ENCODE measurements at regions not wholly inside any gene's neighbourhood (a gene's known extent, or its start where the extent isn't known, plus 50 kb on each side); places are given as distances from the start of the nearest gene placed in this dataset.

DNA sequence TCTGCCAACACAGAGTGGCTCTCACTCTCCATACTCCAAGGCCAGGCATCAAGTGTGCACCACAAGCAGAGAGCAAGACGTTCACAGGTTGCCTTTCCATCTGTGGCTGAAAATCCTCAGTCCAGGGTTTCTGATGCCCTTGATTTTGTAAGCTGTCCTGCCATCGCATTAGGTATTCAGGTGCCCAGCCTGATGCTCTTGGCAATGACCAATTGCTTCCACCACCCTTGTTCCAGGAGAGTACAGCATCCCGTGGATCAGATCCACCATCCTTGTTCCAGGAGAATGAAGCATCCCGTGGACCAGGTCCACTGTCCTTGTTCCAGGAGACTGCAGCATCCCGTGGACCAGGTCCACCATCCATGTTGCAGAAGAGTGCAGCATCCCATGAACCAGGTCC is 133.4 kb upstream of the GPC1 start:
- no peak for DNase-seq

GRCh38 chr2:240302933-240303595 is 132.4 kb upstream of the GPC1 start:
- Histone ChIP-seq H3K4me1 (ENCODE audit: control insufficient read depth, insufficient read depth, low read length) (no peaks in the 10 kb centered on the region), H3K4me3 (ENCODE audit: low read length) (no peak overlapping the region), H3K27me3 (ENCODE audit: control insufficient read depth, insufficient read depth, low read length) (no peaks in the 10 kb centered on the region), H3K9me3 (ENCODE audit: control insufficient read depth, insufficient read depth, low read length) (no peaks in the 10 kb centered on the region), H3K27ac (ENCODE audit: low read length) (no peak overlapping the region), H3K36me3 (ENCODE audit: control insufficient read depth, insufficient read depth, low read length) (no peaks in the 10 kb centered on the region)
- DNase-seq, result no peak
- no peaks in the 10 kb centered on the region for H3K4me1 Mint-ChIP-seq
- no peak for ATAC-seq
- H3K9me3 Mint-ChIP-seq, result no peaks in the 10 kb centered on the region
- no peaks in the 10 kb centered on the region for H3K36me3 Mint-ChIP-seq
- intact Hi-C loops (cut with micrococcal nuclease), result no loop called here
- no CpG with 5 or more reads among the region's 2 CpGs for WGBS (ENCODE audit: insufficient coverage)
- peaks cover 0 to 10% of the 10 kb centered on the region in 2 donors for H3K27me3 Mint-ChIP-seq (ENCODE audit: low read depth in 2 of 2)
- TF ChIP-seq CTCF (IDR thresholded peaks at IDR 0.05), result no peak
- H3K27ac Mint-ChIP-seq, result no peak overlapping the region
- H3K4me3 Mint-ChIP-seq, result no peak overlapping the region

More for the DNA sequence above, 133.4 kb upstream of the GPC1 start:
- TF ChIP-seq CTCF (IDR thresholded peaks at IDR 0.05), result no peak
- no peak for ATAC-seq
- Histone ChIP-seq H3K36me3 (ENCODE audit: control insufficient read depth, insufficient read depth, low read length) (no peaks in the 10 kb centered on the region), H3K4me1 (ENCODE audit: control insufficient read depth, insufficient read depth, low read length) (no peaks in the 10 kb centered on the region), H3K4me3 (ENCODE audit: low read length) (no peak overlapping the region), H3K9me3 (ENCODE audit: control insufficient read depth, insufficient read depth, low read length) (no peaks in the 10 kb centered on the region), H3K27ac (ENCODE audit: low read length) (no peak overlapping the region), H3K27me3 (ENCODE audit: control insufficient read depth, insufficient read depth, low read length) (no peaks in the 10 kb centered on the region)
- H3K4me3 Mint-ChIP-seq, result no peak overlapping the region
- H3K36me3 Mint-ChIP-seq, result no peaks in the 10 kb centered on the region
- H3K4me1 Mint-ChIP-seq, result no peaks in the 10 kb centered on the region
- H3K27ac Mint-ChIP-seq, result no peak overlapping the region
- intact Hi-C loops (cut with micrococcal nuclease), result no loop called here
- H3K9me3 Mint-ChIP-seq, result no peaks in the 10 kb centered on the region
- 82% methylated on average over 4 of the region's 5 CpGs for WGBS (ENCODE audit: insufficient coverage)
- H3K27me3 Mint-ChIP-seq (ENCODE audit: low read depth in 2 of 2), result peaks cover 0 to 10% of the 10 kb centered on the region in 2 donors

DNA sequence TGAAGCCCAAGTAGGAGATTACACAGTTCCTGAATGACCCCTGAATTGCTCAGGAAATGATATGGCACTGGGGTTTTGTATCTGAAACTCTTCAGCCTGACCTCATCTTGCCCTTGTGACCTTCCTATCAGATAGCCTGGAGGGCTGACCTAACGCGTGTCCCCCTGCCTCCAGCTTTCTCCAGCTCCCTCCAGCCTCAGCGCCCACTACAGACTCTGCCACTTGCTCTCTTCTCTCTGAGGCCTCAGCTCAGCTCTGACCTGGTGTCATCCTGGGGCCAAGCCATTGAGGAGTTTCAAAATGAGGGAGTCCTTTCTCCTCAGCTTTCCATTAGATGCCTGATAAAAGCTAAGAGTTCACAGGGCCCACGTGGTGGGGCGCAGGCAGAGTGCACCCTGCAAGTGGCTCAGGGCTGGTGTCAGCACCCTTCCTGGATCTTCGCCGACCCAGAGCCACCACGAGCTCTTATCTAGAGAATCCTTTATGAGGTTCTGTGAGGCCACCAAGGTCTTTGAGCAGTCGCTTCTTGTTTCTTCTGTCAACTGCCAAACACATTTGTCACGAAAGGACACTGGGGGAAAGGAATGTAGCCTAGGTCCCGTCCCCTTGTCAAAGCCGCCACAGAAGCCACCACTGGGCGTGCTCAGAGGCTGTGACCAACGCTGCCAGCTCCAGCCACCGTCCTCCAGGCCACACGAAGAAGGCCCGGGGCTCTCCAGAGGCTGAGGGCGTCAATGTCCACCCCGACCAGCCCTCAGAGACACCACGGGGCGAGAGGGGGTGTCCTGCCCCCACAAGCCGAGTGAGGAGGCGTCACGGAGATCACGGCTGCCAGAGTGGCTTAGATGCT is 131.3 kb upstream of the GPC1 start:
- intact Hi-C loops (cut with micrococcal nuclease), result no loop called here
- no peaks in the 10 kb centered on the region for H3K27me3 ChIP-seq (ENCODE audit: control insufficient read depth, insufficient read depth, low read length)

More for the DNA sequence above, 131.3 kb upstream of the GPC1 start:
- no peak overlapping the region for H3K27ac Mint-ChIP-seq
- Histone ChIP-seq H3K4me3 (ENCODE audit: low read length) (no peak overlapping the region), H3K27ac (ENCODE audit: low read length) (no peak overlapping the region), H3K9me3 (ENCODE audit: control insufficient read depth, insufficient read depth, low read length) (no peaks in the 10 kb centered on the region), H3K36me3 (ENCODE audit: control insufficient read depth, insufficient read depth, low read length) (no peaks in the 10 kb centered on the region), H3K4me1 (ENCODE audit: control insufficient read depth, insufficient read depth, low read length) (no peaks in the 10 kb centered on the region)
- no peak overlapping the region for H3K4me3 Mint-ChIP-seq
- ATAC-seq (no peak), DNase-seq (peak in 1 of 2 donors; percentile 4)
- peaks cover 0 to 10% of the 10 kb centered on the region in 2 donors for H3K27me3 Mint-ChIP-seq (ENCODE audit: low read depth in 2 of 2)
- H3K9me3 Mint-ChIP-seq, result no peaks in the 10 kb centered on the region
- no peaks in the 10 kb centered on the region for H3K4me1 Mint-ChIP-seq
- WGBS (ENCODE audit: insufficient coverage), result 81% methylated on average over 25 of the region's 25 CpGs
- H3K36me3 Mint-ChIP-seq, result no peaks in the 10 kb centered on the region
- no peak for TF ChIP-seq CTCF (IDR thresholded peaks at IDR 0.05)
